DOHH2 (cell line): ENCODE measurements at regions not wholly inside any gene's neighbourhood (a gene's known extent, or its start where the extent isn't known, plus 50 kb on each side); places are given as distances from the start of the nearest gene placed in this dataset.

Source experiments
- H3F3A ChIP-seq: fragments of 200-600 bp; sonication (generic), shearing (Covaris generic); 2 replicates; pipeline ENCODE4 v1.6.0; 2016; ENCODE audit warnings: antibody characterized with exemption, mild to moderate bottlenecking; ENCODE audit not compliant: control insufficient read depth, insufficient read depth
- H3K27ac ChIP-seq: fragments of 200-600 bp; sonication (generic); 2 replicates; pipeline ENCODE4 v1.5.1; 2014; ENCODE audit warnings: low read depth, mild to moderate bottlenecking, low read length, moderate library complexity
- H3K27me3 ChIP-seq: fragments of 200-600 bp; sonication (generic); 2 replicates; pipeline ENCODE4 v1.6.1; 2014; ENCODE audit warnings: mild to moderate bottlenecking, low read length, mixed read lengths; ENCODE audit not compliant: control insufficient read depth
- H3K36me3 ChIP-seq: fragments of 200-600 bp; sonication (generic); 2 replicates; pipeline ENCODE4 v1.6.1; 2014; ENCODE audit warnings: mild to moderate bottlenecking, low read length, moderate library complexity, mixed read lengths; ENCODE audit not compliant: control insufficient read depth
- H3K4me1 ChIP-seq: fragments of 200-600 bp; sonication (generic); 2 replicates; pipeline ENCODE4 v1.6.1; 2014; ENCODE audit warnings: mild to moderate bottlenecking, low read length, mixed read lengths; ENCODE audit not compliant: control insufficient read depth
- H3K4me2 ChIP-seq: fragments of 200-600 bp; sonication (generic); 2 replicates; pipeline ENCODE4 v1.6.0; 2014; ENCODE audit warnings: mild to moderate bottlenecking, low read length, moderate library complexity
- H3K4me3 ChIP-seq: fragments of 200-600 bp; sonication (generic); 2 replicates; pipeline ENCODE4 v1.5.1; 2014; ENCODE audit warnings: mild to moderate bottlenecking, low read length, mixed read lengths
- H3K79me2 ChIP-seq: fragments of 200-600 bp; sonication (generic); 2 replicates; pipeline ENCODE4 v1.6.1; 2014; ENCODE audit warnings: mild to moderate bottlenecking, low read length, mixed read lengths; ENCODE audit not compliant: control insufficient read depth
- H3K9me2 ChIP-seq: fragments of 200-600 bp; sonication (generic); replicated peaks from 2 replicates; pipeline ENCODE4 v1.6.1; 2014; ENCODE audit warnings: mild to moderate bottlenecking, low read length, mixed read lengths; ENCODE audit not compliant: control insufficient read depth
- H3K9me3 ChIP-seq: fragments of 200-600 bp; sonication (generic); 2 replicates; pipeline ENCODE4 v1.6.1; 2014; ENCODE audit warnings: antibody characterized with exemption, low read length, mixed read lengths; ENCODE audit not compliant: control insufficient read depth, insufficient read depth
- H4K20me1 ChIP-seq: fragments of 200-600 bp; sonication (generic); 2 replicates; pipeline ENCODE4 v1.6.0; 2014; ENCODE audit warnings: low read depth, mild to moderate bottlenecking, antibody characterized with exemption, low read length, moderate library complexity; ENCODE audit not compliant: control insufficient read depth, insufficient read depth
- EZH2phosphoT487 ChIP-seq: fragments of 200-600 bp; sonication (generic); IDR thresholded peaks from 2 replicates; pipeline ENCODE4 v1.6.1; 2017; ENCODE audit warnings: borderline replicate concordance, mild to moderate bottlenecking, antibody characterized with exemption, low read length, moderate library complexity, mixed read lengths
- TF ChIP-seq, protein P1 (sequence below): fragments of 200-600 bp; sonication (generic); IDR thresholded peaks from one replicate; pipeline ENCODE4 v1.5.1; 2014; ENCODE audit warnings: antibody characterized with exemption, mild to moderate bottlenecking, low read depth, low read length; ENCODE audit not compliant: poor library complexity, severe bottlenecking

- no peak for TF ChIP-seq EZH2phosphoT487
- TF ChIP-seq, protein P1, sequence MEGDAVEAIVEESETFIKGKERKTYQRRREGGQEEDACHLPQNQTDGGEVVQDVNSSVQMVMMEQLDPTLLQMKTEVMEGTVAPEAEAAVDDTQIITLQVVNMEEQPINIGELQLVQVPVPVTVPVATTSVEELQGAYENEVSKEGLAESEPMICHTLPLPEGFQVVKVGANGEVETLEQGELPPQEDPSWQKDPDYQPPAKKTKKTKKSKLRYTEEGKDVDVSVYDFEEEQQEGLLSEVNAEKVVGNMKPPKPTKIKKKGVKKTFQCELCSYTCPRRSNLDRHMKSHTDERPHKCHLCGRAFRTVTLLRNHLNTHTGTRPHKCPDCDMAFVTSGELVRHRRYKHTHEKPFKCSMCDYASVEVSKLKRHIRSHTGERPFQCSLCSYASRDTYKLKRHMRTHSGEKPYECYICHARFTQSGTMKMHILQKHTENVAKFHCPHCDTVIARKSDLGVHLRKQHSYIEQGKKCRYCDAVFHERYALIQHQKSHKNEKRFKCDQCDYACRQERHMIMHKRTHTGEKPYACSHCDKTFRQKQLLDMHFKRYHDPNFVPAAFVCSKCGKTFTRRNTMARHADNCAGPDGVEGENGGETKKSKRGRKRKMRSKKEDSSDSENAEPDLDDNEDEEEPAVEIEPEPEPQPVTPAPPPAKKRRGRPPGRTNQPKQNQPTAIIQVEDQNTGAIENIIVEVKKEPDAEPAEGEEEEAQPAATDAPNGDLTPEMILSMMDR: no peak
- Histone ChIP-seq H3K36me3 (no peaks in the 10 kb centered on the region), H3K4me1 (no peaks in the 10 kb centered on the region), H3K9me2 (no peaks in the 10 kb centered on the region), H3K27me3 (no peaks in the 10 kb centered on the region), H3K4me3 (no peak overlapping the region), H3K27ac (no peak overlapping the region), H3K79me2 (no peaks in the 10 kb centered on the region), H3F3A (no peaks in the 10 kb centered on the region), H4K20me1 (no peaks in the 10 kb centered on the region), H3K9me3 (no peaks in the 10 kb centered on the region), H3K4me2 (no peak overlapping the region)
Measured at GRCh38 chr1:88150330-88150729, 533.7 kb upstream of the PKN2 start.

DNA sequence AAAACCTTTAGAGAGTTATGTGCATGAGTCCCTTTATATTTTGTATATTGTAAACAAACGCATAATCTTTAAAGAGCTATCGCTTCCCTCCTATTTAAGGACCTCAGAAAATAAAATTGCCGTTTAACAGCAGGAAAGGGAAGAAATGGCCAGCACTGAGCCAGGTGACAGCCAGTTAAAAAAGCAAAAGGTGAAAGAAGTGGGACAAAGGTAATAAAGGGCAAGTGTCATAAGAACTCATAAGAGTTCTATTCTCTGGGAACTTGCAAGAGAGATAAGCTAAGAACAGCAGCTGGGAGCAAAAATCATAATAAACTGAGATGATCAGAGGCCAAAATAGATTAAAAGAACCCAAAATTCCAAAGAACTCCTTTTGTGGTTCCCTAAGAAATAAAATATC is 520.9 kb upstream of the PKN2 start:
- H3K4me2 ChIP-seq: no peak overlapping the region
- no peak overlapping the region for H3K4me3 ChIP-seq
- no peaks in the 10 kb centered on the region for H3K27me3 ChIP-seq
- H3K9me3 ChIP-seq: no peaks in the 10 kb centered on the region
- H3F3A ChIP-seq: no peaks in the 10 kb centered on the region
- no peaks in the 10 kb centered on the region; the same call in 1 of the 2 replicates for H3K9me2 ChIP-seq
- H4K20me1 ChIP-seq: no peaks in the 10 kb centered on the region
- TF ChIP-seq EZH2phosphoT487: no peak
- TF ChIP-seq, protein P1: no peak
- no peaks in the 10 kb centered on the region for H3K79me2 ChIP-seq
- H3K4me1 ChIP-seq: no peaks in the 10 kb centered on the region
- H3K36me3 ChIP-seq: no peaks in the 10 kb centered on the region
- no peak overlapping the region for H3K27ac ChIP-seq

DNA sequence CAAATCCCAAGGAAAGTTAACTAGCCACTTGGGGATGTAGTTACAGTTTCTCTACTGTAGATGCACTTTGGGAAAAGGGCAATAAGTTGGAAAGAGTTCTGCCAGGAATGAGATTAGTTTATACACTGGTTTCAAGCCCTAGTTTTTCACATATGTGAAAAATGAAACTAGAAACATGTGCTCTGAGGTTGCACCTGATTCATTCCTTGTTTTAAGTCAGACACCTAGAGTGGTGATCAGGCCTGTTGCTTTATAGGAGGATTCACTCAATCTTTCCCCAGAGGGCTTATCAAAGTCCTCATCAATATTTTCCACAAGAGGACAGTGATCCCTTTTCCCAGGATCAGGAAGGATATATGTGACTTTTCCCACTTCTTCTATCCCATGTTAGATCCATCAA is 515.9 kb upstream of the PKN2 start:
- Histone ChIP-seq H3K4me1 (no peaks in the 10 kb centered on the region), H3K36me3 (no peaks in the 10 kb centered on the region), H4K20me1 (no peaks in the 10 kb centered on the region), H3K27ac (no peak overlapping the region), H3K4me3 (no peak overlapping the region), H3K4me2 (no peak overlapping the region), H3K27me3 (peaks cover 5% of the 10 kb centered on the region; the same call in 1 of the 2 replicates), H3F3A (no peaks in the 10 kb centered on the region), H3K79me2 (no peaks in the 10 kb centered on the region), H3K9me2 (no peaks in the 10 kb centered on the region; the same call in 1 of the 2 replicates), H3K9me3 (no peaks in the 10 kb centered on the region)
- TF ChIP-seq, protein P1: no peak
- TF ChIP-seq EZH2phosphoT487: no peak

- H3K79me2 ChIP-seq: no peaks in the 10 kb centered on the region
- H3K27me3 ChIP-seq: peaks cover 5% of the 10 kb centered on the region; the same call in 1 of the 2 replicates
- H3F3A ChIP-seq: no peaks in the 10 kb centered on the region
- H4K20me1 ChIP-seq: no peaks in the 10 kb centered on the region
- no peak overlapping the region for H3K27ac ChIP-seq
- H3K9me3 ChIP-seq: no peaks in the 10 kb centered on the region
- TF ChIP-seq, protein P1: no peak
- no peak for TF ChIP-seq EZH2phosphoT487
- H3K36me3 ChIP-seq: no peaks in the 10 kb centered on the region
- no peak overlapping the region for H3K4me2 ChIP-seq
- no peak overlapping the region for H3K4me3 ChIP-seq
- no peaks in the 10 kb centered on the region for H3K4me1 ChIP-seq
- no peaks in the 10 kb centered on the region; the same call in 1 of the 2 replicates for H3K9me2 ChIP-seq
Measured at GRCh38 chr1:88169139-88169538, 514.9 kb upstream of the PKN2 start.
